SK-N-SH (cell line): ENCODE measurements at regions not wholly inside any gene's neighbourhood (a gene's known extent, or its start where the extent isn't known, plus 50 kb on each side); places are given as distances from the start of the nearest gene placed in this dataset.

ENCODE experiments used
- CTCF ChIA-PET: fragments of 300-600, 350-600 bp; formaldehyde crosslinking; extraction: SDS; loops from one replicate; lab custom pipeline; 2021; lab: Yijun Ruan, JAX
- POLR2A ChIA-PET: fragments of 350-600 bp; sonication (Branson Sonifier 250); formaldehyde crosslinking; extraction: SDS; loops from one replicate; lab custom pipeline; 2020; ENCODE audit warnings: antibody characterized with exemption, inconsistent platforms; lab: Yijun Ruan, JAX
- DNase-seq: peaks from one replicate; pipeline ENCODE4 v3.0.0; 2012
- H2AFZ ChIP-seq: fragments of 200-600 bp; sonication (generic); 2 replicates; pipeline ENCODE4 v1.8.1; 2016; ENCODE audit warnings: antibody characterized with exemption, mild to moderate bottlenecking, low read depth
- H3F3A ChIP-seq: fragments of 200-600 bp; sonication (generic); replicated peaks from 2 replicates; pipeline ENCODE3; 2016; ENCODE audit warnings: antibody characterized with exemption, mild to moderate bottlenecking; ENCODE audit not compliant: insufficient read depth
- H3K27ac ChIP-seq, 2 experiments: fragments of 200-500 bp in 1 of 2; fragments of 200-600 bp in 1 of 2; sonication (Bioruptor generic) in 1 of 2; sonication (generic), shearing (Covaris generic) in 1 of 2; 2 replicates each; pipeline versions ENCODE4 v1.5.1 to v1.6.1; 2014 to 2016; ENCODE audit warnings: low read depth in 2 of 2, inconsistent platforms in 1 of 2, low read length in 1 of 2, mild to moderate bottlenecking in 1 of 2, mixed read lengths in 1 of 2
- H3K27me3 ChIP-seq: fragments of 200-600 bp; sonication (generic), shearing (Covaris generic); 2 replicates; pipeline ENCODE4 v1.6.1; 2016; ENCODE audit warnings: mixed run types; ENCODE audit not compliant: insufficient read depth
- H3K36me3 ChIP-seq, 2 experiments: fragments of 200-500 bp in 1 of 2; fragments of 200-600 bp in 1 of 2; sonication (Bioruptor generic) in 1 of 2; sonication (generic) in 1 of 2; replicated peaks in 1 of 2; 2 replicates each; pipeline versions ENCODE3 to v1.5.1; 2014 to 2016; ENCODE audit warnings: low read length in 1 of 2, mild to moderate bottlenecking in 1 of 2; ENCODE audit not compliant: insufficient read depth in 2 of 2, control insufficient read depth in 1 of 2
- H3K4me1 ChIP-seq, 2 experiments: fragments of 200-500 bp in 1 of 2; fragments of 200-600 bp in 1 of 2; sonication (Bioruptor generic) in 1 of 2; sonication (generic), shearing (Covaris generic) in 1 of 2; 2 replicates each; pipeline versions ENCODE4 v1.5.1 to v1.6.1; 2014 to 2016; ENCODE audit warnings: low read depth in 1 of 2, low read length in 1 of 2, mixed run types in 1 of 2; ENCODE audit not compliant: insufficient read depth in 2 of 2, control insufficient read depth in 1 of 2
- H3K4me2 ChIP-seq: fragments of 200-600 bp; sonication (generic), shearing (Covaris generic); 2 replicates; pipeline ENCODE4 v1.6.1; 2017; ENCODE audit warnings: mixed run types
- H3K4me3 ChIP-seq, 2 experiments: fragments of 200-500 bp in 1 of 2; fragments of 200-600 bp in 1 of 2; sonication (Bioruptor generic) in 1 of 2; sonication (generic), shearing (Covaris generic) in 1 of 2; 2 replicates each; pipeline versions ENCODE4 v1.5.1 to v1.8.1; 2014 to 2016; ENCODE audit warnings: low read depth in 2 of 2, inconsistent platforms in 1 of 2, low read length in 1 of 2, mild to moderate bottlenecking in 1 of 2, mixed read lengths in 1 of 2, moderate library complexity in 1 of 2
- H3K79me2 ChIP-seq: fragments of 200-600 bp; sonication (generic); 2 replicates; pipeline ENCODE4 v1.8.1; 2017; ENCODE audit warnings: mild to moderate bottlenecking; ENCODE audit not compliant: insufficient read depth
- H3K9ac ChIP-seq: fragments of 200-600 bp; sonication (generic); 2 replicates; pipeline ENCODE4 v1.6.1; 2017; ENCODE audit warnings: mixed run types
- H3K9me2 ChIP-seq: fragments of 200-600 bp; sonication (generic); 2 replicates; pipeline ENCODE4 v1.6.1; 2017; ENCODE audit warnings: mixed run types
- H3K9me3 ChIP-seq: fragments of 200-600 bp; sonication (generic); 2 replicates; pipeline ENCODE4 v1.6.1; 2017; ENCODE audit warnings: mixed run types, mild to moderate bottlenecking, moderate library complexity
- H4K20me1 ChIP-seq: fragments of 200-600 bp; sonication (generic); 2 replicates; pipeline ENCODE4 v1.6.1; 2017; ENCODE audit warnings: mild to moderate bottlenecking, mixed run types; ENCODE audit not compliant: insufficient read depth
- CTCF ChIP-seq: fragments of 200-600 bp; sonication (generic); IDR thresholded peaks from 2 replicates; pipeline ENCODE4 v1.6.1; 2017; ENCODE audit warnings: antibody characterized with exemption, mild to moderate bottlenecking, moderate library complexity
- ELF1 ChIP-seq: IDR thresholded peaks from 2 replicates; pipeline ENCODE4 v1.4.0; 2012
- EP300 ChIP-seq, 2 experiments: IDR thresholded peaks; 2 replicates each; pipeline versions ENCODE4 v1.4.0 to v1.6.1; 2012; ENCODE audit warnings: borderline replicate concordance in 1 of 2, low read depth in 1 of 2, low read length in 1 of 2
- EZH2phosphoT487 ChIP-seq: fragments of 200-600 bp; sonication (generic); IDR thresholded peaks from 2 replicates; pipeline ENCODE4 v1.6.1; 2017; ENCODE audit warnings: low read depth, mixed run types, mild to moderate bottlenecking, antibody characterized with exemption, moderate library complexity, borderline replicate concordance
- FOSL2 ChIP-seq: IDR thresholded peaks from 2 replicates; pipeline ENCODE4 v1.4.0; 2012; ENCODE audit warnings: low read depth, mild to moderate bottlenecking, moderate library complexity, borderline replicate concordance
- FOXJ3 ChIP-seq: sonication (generic); formaldehyde crosslinking; IDR thresholded peaks from 2 replicates; pipeline ENCODE4 v1.5.1; 2020; ENCODE audit warnings: mild to moderate bottlenecking, missing genetic modification reagents
- FOXM1 ChIP-seq: IDR thresholded peaks from 2 replicates; pipeline ENCODE4 v1.4.0; 2012; ENCODE audit warnings: low read depth, mild to moderate bottlenecking
- GABPA ChIP-seq: IDR thresholded peaks from 2 replicates; pipeline ENCODE4 v1.4.0; 2012; ENCODE audit warnings: low read depth, mild to moderate bottlenecking
- GATA2 ChIP-seq: sonication (generic); formaldehyde crosslinking; IDR thresholded peaks from 2 replicates; pipeline ENCODE4 v1.5.0; 2020; ENCODE audit warnings: mild to moderate bottlenecking, missing genetic modification reagents
- IRF3 ChIP-seq: fragments of 150-350 bp; IDR thresholded peaks from 2 replicates; pipeline ENCODE4 v1.6.1; 2016; ENCODE audit warnings: mild to moderate bottlenecking, low read depth, low read length
- MAX ChIP-seq: IDR thresholded peaks from 2 replicates; pipeline ENCODE4 v1.4.0; 2012; ENCODE audit warnings: low read depth
- MEF2A ChIP-seq: IDR thresholded peaks from 2 replicates; pipeline ENCODE4 v1.4.0; 2012; ENCODE audit warnings: low read depth, borderline replicate concordance
- MXI1 ChIP-seq: IDR thresholded peaks from 2 replicates; pipeline ENCODE4 v1.6.1; 2012; ENCODE audit warnings: mild to moderate bottlenecking, low read depth, low read length, improper control_type of control experiment
- NFIC ChIP-seq: IDR thresholded peaks from 2 replicates; pipeline ENCODE4 v1.4.0; 2012; ENCODE audit warnings: borderline replicate concordance
- NRF1 ChIP-seq: IDR thresholded peaks from 2 replicates; pipeline ENCODE4 v1.6.1; 2012; ENCODE audit warnings: low read depth, mild to moderate bottlenecking, low read length
- PBX3 ChIP-seq: IDR thresholded peaks from 2 replicates; pipeline ENCODE4; 2012
- POLR2AphosphoS5 ChIP-seq: IDR thresholded peaks from 2 replicates; pipeline ENCODE4 v1.6.1; 2012; ENCODE audit warnings: low read depth, low read length
- RAD21 ChIP-seq: IDR thresholded peaks from 2 replicates; pipeline ENCODE4 v1.6.1; 2012; ENCODE audit warnings: mild to moderate bottlenecking, low read length
- RCOR1 ChIP-seq: fragments of 150-350 bp; IDR thresholded peaks from 2 replicates; pipeline ENCODE4 v1.6.1; 2017; ENCODE audit warnings: antibody characterized with exemption, low read length
- RFX5 ChIP-seq: IDR thresholded peaks from 2 replicates; pipeline ENCODE4 v1.6.1; 2012; ENCODE audit warnings: mild to moderate bottlenecking, improper control_type of control experiment, low read length
- SMC3 ChIP-seq: IDR thresholded peaks from 2 replicates; pipeline ENCODE4 v1.6.1; 2012; ENCODE audit warnings: low read depth, low read length, improper control_type of control experiment
- TCF12 ChIP-seq: IDR thresholded peaks from 2 replicates; pipeline ENCODE4 v1.4.0; 2012
- TEAD4 ChIP-seq: IDR thresholded peaks from 2 replicates; pipeline ENCODE4 v1.4.0; 2012; ENCODE audit warnings: mild to moderate bottlenecking, borderline replicate concordance; ENCODE audit not compliant: insufficient read depth
- USF1 ChIP-seq: IDR thresholded peaks from 2 replicates; pipeline ENCODE4 v1.4.0; 2012; ENCODE audit warnings: low read depth, borderline replicate concordance
- YY1 ChIP-seq: IDR thresholded peaks from 2 replicates; pipeline ENCODE4 v1.4.0; 2012; ENCODE audit warnings: low read depth, mild to moderate bottlenecking
- WGBS: methylation state at CpG from one replicate; pipeline ENCODE4 v1.1.6; 2017; ENCODE audit warnings: low lambda C conversion rate; 5-methylcytosine and 5-hydroxymethylcytosine counted together

- Histone ChIP-seq H3K4me1 (no peaks in the 10 kb centered on the region; a peak in 1 of 4 replicates), H2AFZ (no peak overlapping the region), H3K9ac (no peak overlapping the region), H3K36me3 (no peaks in the 10 kb centered on the region), H3K27me3 (no peaks in the 10 kb centered on the region), H3K27ac (no peak overlapping the region), H3F3A (no peaks in the 10 kb centered on the region), H3K4me2 (no peak overlapping the region), H3K79me2 (no peaks in the 10 kb centered on the region), H4K20me1 (no peaks in the 10 kb centered on the region), H3K9me3 (no peaks in the 10 kb centered on the region), H3K4me3 (no peak overlapping the region), H3K9me2 (no peaks in the 10 kb centered on the region)
- TF ChIP-seq SMC3 (no peak), TEAD4 (no peak), RCOR1 (no peak), USF1 (no peak), RFX5 (no peak), TCF12 (no peak), NRF1 (no peak), YY1 (no peak), POLR2AphosphoS5 (no peak), FOXM1 (no peak), MAX (no peak), GATA2 (CRISPR knock-in tag) (no peak), GABPA (no peak)
- no peak for DNase-seq
- 45% methylated on average over 2 of the region's 2 CpGs for WGBS
- ChIA-PET CTCF (interaction anchor here (0.7 kb wide), 1 partner anchor 629 kb away, joined by 3 read pairs; no protein-coding TSS in a partner anchor), POLR2A (no interaction called here)
Measured at GRCh38 chr6:145271577-145271976, 463.7 kb downstream of the EPM2A start.

- 20% methylated on average over 1 of the region's 1 CpG for WGBS
- H3K36me3 ChIP-seq: no peaks in the 10 kb centered on the region
- ChIA-PET CTCF (no interaction called here), POLR2A (no interaction called here)
- no peaks in the 10 kb centered on the region for H3K79me2 ChIP-seq
- H3K9me2 ChIP-seq: no peaks in the 10 kb centered on the region
- H3K4me1 ChIP-seq: no peaks in the 10 kb centered on the region
- DNase-seq: no peak
- no peaks in the 10 kb centered on the region for H3K27me3 ChIP-seq
- H3K4me3 ChIP-seq: no peak overlapping the region
- no peak overlapping the region for H3K27ac ChIP-seq
- no peak overlapping the region for H3K9ac ChIP-seq
- H3F3A ChIP-seq: no peaks in the 10 kb centered on the region
- H3K4me2 ChIP-seq: no peak overlapping the region
- H2AFZ ChIP-seq: no peak overlapping the region
- H3K9me3 ChIP-seq: no peaks in the 10 kb centered on the region
- no peaks in the 10 kb centered on the region for H4K20me1 ChIP-seq
- TF ChIP-seq PBX3 (no peak), USF1 (no peak), MAX (no peak), FOXJ3 (CRISPR knock-in tag) (no peak), YY1 (no peak), MEF2A (no peak), CTCF (no peak), RAD21 (no peak), ELF1 (no peak), EP300 (IDR thresholded peaks at IDR 0.05; ENCODE audit: borderline replicate concordance in 1 of 2, low read depth in 1 of 2, low read length in 1 of 2) (no peak), NFIC (no peak), EZH2phosphoT487 (no peak), IRF3 (no peak), RCOR1 (no peak), FOSL2 (no peak), MXI1 (no peak), GATA2 (CRISPR knock-in tag) (no peak)
Measured at GRCh38 chr6:145272246-145272645, 463.1 kb downstream of the EPM2A start.
